AG09309 (cell line): ENCODE measurements at regions not wholly inside any gene's neighbourhood (a gene's known extent, or its start where the extent isn't known, plus 50 kb on each side); places are given as distances from the start of the nearest gene placed in this dataset.
A peak's percentile ranks its signal among the peaks of the same experiment; 100 is the strongest.

Source experiments
- DNase-seq: peaks from one replicate; pipeline ENCODE4 v3.0.0-alpha.2; 2010; ENCODE audit warnings: low read depth
- H3K4me3 ChIP-seq: 2 replicates; pipeline ENCODE4 v1.5.1; 2011; ENCODE audit warnings: mild to moderate bottlenecking, low read depth, low read length, moderate library complexity; ENCODE audit not compliant: control insufficient read depth
- TF ChIP-seq, protein P1 (sequence below): IDR thresholded peaks from 2 replicates; pipeline ENCODE4 v1.5.1; 2011; ENCODE audit warnings: mild to moderate bottlenecking, low read depth, low read length, inconsistent platforms; ENCODE audit not compliant: insufficient read depth, control insufficient read depth; ENCODE audit errors: missing control alignments

DNA sequence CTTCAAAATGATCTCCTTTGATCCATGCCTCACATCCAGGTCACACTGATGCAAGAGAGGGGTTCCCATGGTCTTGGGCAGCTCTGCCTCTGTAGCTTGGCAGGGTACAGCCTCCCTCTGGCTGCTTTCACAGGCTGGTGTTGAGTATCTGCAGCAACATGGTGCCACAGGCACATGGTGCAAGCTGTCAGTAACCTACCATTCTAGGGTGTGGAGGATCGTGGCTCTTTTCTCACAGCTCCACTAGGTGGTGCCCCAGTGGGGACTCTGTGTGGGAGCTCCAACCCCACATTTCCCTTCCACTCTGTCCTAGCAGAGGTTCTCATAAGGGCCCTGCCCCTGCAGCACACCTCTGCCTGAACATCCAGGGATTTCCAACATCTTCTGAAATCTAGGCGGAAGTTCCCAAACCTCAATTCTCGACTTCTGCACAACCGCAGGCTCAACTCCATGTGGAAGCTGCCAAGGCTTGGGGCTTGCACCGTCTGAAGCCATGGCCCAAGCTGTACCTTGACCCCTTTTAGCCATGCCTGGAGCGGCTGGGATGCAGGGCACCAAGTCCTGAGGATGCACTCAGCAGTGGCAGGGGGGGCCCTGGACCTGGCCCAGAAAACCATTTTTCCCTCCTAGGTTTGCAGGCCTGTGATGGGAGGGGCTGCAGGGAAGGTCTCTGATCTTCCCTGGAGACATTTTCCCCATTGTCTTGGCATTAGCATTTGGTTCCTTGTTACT, 137.8 kb upstream of the NUDT6 start:
- TF ChIP-seq, protein P1, sequence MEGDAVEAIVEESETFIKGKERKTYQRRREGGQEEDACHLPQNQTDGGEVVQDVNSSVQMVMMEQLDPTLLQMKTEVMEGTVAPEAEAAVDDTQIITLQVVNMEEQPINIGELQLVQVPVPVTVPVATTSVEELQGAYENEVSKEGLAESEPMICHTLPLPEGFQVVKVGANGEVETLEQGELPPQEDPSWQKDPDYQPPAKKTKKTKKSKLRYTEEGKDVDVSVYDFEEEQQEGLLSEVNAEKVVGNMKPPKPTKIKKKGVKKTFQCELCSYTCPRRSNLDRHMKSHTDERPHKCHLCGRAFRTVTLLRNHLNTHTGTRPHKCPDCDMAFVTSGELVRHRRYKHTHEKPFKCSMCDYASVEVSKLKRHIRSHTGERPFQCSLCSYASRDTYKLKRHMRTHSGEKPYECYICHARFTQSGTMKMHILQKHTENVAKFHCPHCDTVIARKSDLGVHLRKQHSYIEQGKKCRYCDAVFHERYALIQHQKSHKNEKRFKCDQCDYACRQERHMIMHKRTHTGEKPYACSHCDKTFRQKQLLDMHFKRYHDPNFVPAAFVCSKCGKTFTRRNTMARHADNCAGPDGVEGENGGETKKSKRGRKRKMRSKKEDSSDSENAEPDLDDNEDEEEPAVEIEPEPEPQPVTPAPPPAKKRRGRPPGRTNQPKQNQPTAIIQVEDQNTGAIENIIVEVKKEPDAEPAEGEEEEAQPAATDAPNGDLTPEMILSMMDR = no peak
- DNase-seq = no peak
- H3K4me3 ChIP-seq = no peak overlapping the region

GRCh38 chr4:123064390-123064789, 142.0 kb upstream of the NUDT6 start:
- no peak overlapping the region for H3K4me3 ChIP-seq
- DNase-seq = no peak
- TF ChIP-seq, protein P1 = no peak

DNA sequence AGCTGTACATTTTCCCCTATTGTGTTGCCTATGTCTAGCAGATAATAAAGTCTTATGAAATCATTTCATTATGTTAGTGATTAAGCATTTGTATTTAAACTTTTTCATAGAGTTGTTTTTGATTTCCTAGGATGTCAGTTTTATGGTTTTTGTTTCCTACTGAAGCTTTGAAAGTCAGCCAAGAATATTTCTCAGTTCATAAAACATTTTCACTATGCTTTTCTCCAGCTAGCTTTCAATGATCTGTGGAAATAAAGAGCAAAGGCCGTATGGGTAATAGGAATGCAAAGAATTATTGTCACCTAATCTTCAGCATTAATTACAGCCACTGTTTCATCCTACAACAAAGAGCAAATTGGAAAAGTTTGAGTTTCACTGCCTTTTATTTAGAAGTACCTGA, 145.7 kb upstream of the NUDT6 start:
- H3K4me3 ChIP-seq = no peak overlapping the region
- TF ChIP-seq, protein P1 = no peak
- peak; percentile 5 for DNase-seq

GRCh38 chr4:123072060-123072459, 149.7 kb upstream of the NUDT6 start:
- TF ChIP-seq, protein P1 = no peak
- no peak overlapping the region for H3K4me3 ChIP-seq
- no peak for DNase-seq

DNA sequence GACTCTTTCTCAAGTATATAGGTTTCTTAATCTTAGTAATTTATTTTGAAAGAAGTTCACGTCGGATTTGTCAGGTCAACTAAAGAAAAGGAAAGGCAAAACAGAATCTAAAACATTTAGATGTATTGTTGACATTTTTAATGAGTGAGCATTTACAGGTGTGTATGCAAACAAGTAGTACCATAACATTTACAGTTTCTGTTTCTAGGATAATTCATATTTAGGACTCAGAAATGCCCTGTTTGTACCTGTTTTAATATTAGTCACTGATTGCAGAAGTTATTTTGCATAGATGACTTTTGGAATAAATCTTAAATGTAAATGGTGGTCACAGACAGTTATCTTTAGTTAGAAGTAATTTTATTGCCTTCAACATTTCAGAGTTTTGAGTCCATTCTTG, 151.3 kb upstream of the NUDT6 start:
- TF ChIP-seq, protein P1 = no peak
- DNase-seq = no peak
- H3K4me3 ChIP-seq = no peak overlapping the region

- DNase-seq = no peak
- no peak overlapping the region for H3K4me3 ChIP-seq
- TF ChIP-seq, protein P1 = no peak
Observed at GRCh38 chr4:123077330-123077729, 154.9 kb upstream of the NUDT6 start.
